HL-60 (cell line): ENCODE measurements at regions not wholly inside any gene's neighbourhood (a gene's known extent, or its start where the extent isn't known, plus 50 kb on each side); places are given as distances from the start of the nearest gene placed in this dataset.

Experiments used
- DNase-seq, 2 experiments: peaks; one replicate each; pipeline ENCODE4 v3.0.0-alpha.2; 2010 to 2020; ENCODE audit warnings: low read depth in 1 of 2, low spot score in 1 of 2
- H3K27ac ChIP-seq: fragments of 250-450 bp; sonication (Bioruptor Pico); replicated peaks from 2 replicates; pipeline ENCODE4 v1.5.1; 2020; ENCODE audit warnings: mild to moderate bottlenecking, moderate library complexity
- H3K27me3 ChIP-seq: fragments of 250-450 bp; sonication (Bioruptor Pico); 2 replicates; pipeline ENCODE4 v1.5.1; 2021; ENCODE audit warnings: mild to moderate bottlenecking, moderate library complexity; ENCODE audit not compliant: insufficient read depth, poor library complexity, severe bottlenecking
- H3K4me3 ChIP-seq: replicated peaks from 2 replicates; pipeline ENCODE4 v1.5.1; 2011; ENCODE audit warnings: mild to moderate bottlenecking, control low read depth, low read length; ENCODE audit not compliant: insufficient read depth
- CTCF ChIP-seq: IDR thresholded peaks from one replicate; pipeline ENCODE4 v1.5.1; 2011; ENCODE audit warnings: low read length, control low read depth, inconsistent platforms; ENCODE audit not compliant: insufficient read depth
- GABPA ChIP-seq: IDR thresholded peaks from 2 replicates; pipeline ENCODE4 v1.6.1; 2012; ENCODE audit warnings: low read depth
- POLR2AphosphoS5 ChIP-seq: IDR thresholded peaks from 2 replicates; pipeline ENCODE4 v1.6.1; 2012; ENCODE audit warnings: low read depth
- SPI1 ChIP-seq: IDR thresholded peaks from 2 replicates; pipeline ENCODE4 v1.6.1; 2012; ENCODE audit warnings: low read depth, mild to moderate bottlenecking, borderline replicate concordance
- TF ChIP-seq, protein P1 (sequence below): IDR thresholded peaks from 2 replicates; pipeline ENCODE4 v1.6.1; 2012; ENCODE audit warnings: low read depth; ENCODE audit not compliant: insufficient replicate concordance

- H3K4me3 ChIP-seq, result no peak overlapping the region
Observed at GRCh38 chr2:8630676-8631464, 51.0 kb upstream of the ID2 start.

GRCh38 chr2:8631465-8632005 is 50.3 kb upstream of the ID2 start:
- TF ChIP-seq, protein P1, sequence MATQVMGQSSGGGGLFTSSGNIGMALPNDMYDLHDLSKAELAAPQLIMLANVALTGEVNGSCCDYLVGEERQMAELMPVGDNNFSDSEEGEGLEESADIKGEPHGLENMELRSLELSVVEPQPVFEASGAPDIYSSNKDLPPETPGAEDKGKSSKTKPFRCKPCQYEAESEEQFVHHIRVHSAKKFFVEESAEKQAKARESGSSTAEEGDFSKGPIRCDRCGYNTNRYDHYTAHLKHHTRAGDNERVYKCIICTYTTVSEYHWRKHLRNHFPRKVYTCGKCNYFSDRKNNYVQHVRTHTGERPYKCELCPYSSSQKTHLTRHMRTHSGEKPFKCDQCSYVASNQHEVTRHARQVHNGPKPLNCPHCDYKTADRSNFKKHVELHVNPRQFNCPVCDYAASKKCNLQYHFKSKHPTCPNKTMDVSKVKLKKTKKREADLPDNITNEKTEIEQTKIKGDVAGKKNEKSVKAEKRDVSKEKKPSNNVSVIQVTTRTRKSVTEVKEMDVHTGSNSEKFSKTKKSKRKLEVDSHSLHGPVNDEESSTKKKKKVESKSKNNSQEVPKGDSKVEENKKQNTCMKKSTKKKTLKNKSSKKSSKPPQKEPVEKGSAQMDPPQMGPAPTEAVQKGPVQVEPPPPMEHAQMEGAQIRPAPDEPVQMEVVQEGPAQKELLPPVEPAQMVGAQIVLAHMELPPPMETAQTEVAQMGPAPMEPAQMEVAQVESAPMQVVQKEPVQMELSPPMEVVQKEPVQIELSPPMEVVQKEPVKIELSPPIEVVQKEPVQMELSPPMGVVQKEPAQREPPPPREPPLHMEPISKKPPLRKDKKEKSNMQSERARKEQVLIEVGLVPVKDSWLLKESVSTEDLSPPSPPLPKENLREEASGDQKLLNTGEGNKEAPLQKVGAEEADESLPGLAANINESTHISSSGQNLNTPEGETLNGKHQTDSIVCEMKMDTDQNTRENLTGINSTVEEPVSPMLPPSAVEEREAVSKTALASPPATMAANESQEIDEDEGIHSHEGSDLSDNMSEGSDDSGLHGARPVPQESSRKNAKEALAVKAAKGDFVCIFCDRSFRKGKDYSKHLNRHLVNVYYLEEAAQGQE, result no peak
- TF ChIP-seq POLR2AphosphoS5, result no peak
- no peak for TF ChIP-seq CTCF
- no peak for TF ChIP-seq GABPA
- no peak for TF ChIP-seq SPI1
- no peaks in the 10 kb centered on the region for H3K27me3 ChIP-seq
- no peak overlapping the region for H3K4me3 ChIP-seq
- no peak for DNase-seq
- no peak overlapping the region for H3K27ac ChIP-seq

More at GRCh38 chr2:8630676-8631464, 51.0 kb upstream of the ID2 start:
- TF ChIP-seq, protein P1, result no peak
- no peak for TF ChIP-seq CTCF
- TF ChIP-seq SPI1, result no peak
- no peak for TF ChIP-seq GABPA
- TF ChIP-seq POLR2AphosphoS5, result no peak
- H3K27ac ChIP-seq, result no peak overlapping the region
- DNase-seq, result no peak
- H3K27me3 ChIP-seq, result no peaks in the 10 kb centered on the region
